ENCODE measurements at regions not wholly inside any gene's neighbourhood (a gene's known extent, or its start where the extent isn't known, plus 50 kb on each side); places are given as distances from the start of the nearest gene placed in this dataset.

DNA sequence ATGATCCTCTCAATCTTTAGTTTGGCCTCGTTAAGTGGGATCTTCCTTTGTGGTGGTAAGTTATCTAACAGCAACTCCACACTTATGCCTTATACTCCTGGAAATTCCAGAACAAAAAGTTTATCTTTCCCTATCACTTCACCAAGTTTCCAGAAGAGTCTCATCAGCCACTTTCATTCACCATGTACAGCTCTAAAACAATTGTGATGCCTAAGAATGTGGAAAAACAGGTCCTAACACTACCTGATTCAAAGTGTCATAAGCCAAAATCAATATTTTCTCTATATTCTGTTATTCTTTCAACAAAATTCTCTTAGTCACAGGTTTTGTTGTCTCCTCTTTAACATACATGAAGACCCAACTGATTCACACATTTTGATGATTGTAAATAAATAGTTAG lies 342.4 kb upstream of the TYRP1 start:
- intact Hi-C loops (cut with micrococcal nuclease; ENCODE audit: unreplicated experiment) = no loop called here
- Histone ChIP-seq H3K9me3 (ENCODE audit: low read depth, low read length, poor library complexity, severe bottlenecking) (no peaks in the 10 kb centered on the region), H3K27ac (ENCODE audit: low read depth, low read length, poor library complexity, severe bottlenecking) (no peak overlapping the region), H3K36me3 (ENCODE audit: insufficient read depth, low read length, poor library complexity, severe bottlenecking) (no peaks in the 10 kb centered on the region), H3K4me3 (ENCODE audit: low read depth, low read length, poor library complexity, severe bottlenecking) (no peak overlapping the region), H3K27me3 (replicated peaks; ENCODE audit: insufficient read depth, low read depth, low read length, poor library complexity) (no peaks in the 10 kb centered on the region), H3K4me1 (ENCODE audit: insufficient read depth, low read length, poor library complexity, severe bottlenecking) (no peaks in the 10 kb centered on the region)
- ChIA-PET POLR2A (ENCODE audit: low non-redundant PET) (no interaction called here), CTCF (no interaction called here)
- TF ChIP-seq EZH2 (IDR thresholded peaks at IDR 0.05; ENCODE audit: borderline replicate concordance, low read depth, low read length, poor library complexity, severe bottlenecking) (no peak), CTCF (conservative IDR thresholded peaks at IDR 0.05; ENCODE audit: low read depth, low read length) (no peak)
- no TSS peak for BruUV-seq (replicated peaks)
- no peak for DNase-seq (ENCODE audit: low spot score)

- ChIA-PET CTCF (no interaction called here), POLR2A (ENCODE audit: low non-redundant PET) (no interaction called here)
- Histone ChIP-seq H3K4me1 (ENCODE audit: insufficient read depth, low read length, poor library complexity, severe bottlenecking) (no peaks in the 10 kb centered on the region), H3K36me3 (ENCODE audit: insufficient read depth, low read length, poor library complexity, severe bottlenecking) (no peaks in the 10 kb centered on the region), H3K9me3 (ENCODE audit: low read depth, low read length, poor library complexity, severe bottlenecking) (no peaks in the 10 kb centered on the region), H3K27ac (ENCODE audit: low read depth, low read length, poor library complexity, severe bottlenecking) (no peak overlapping the region), H3K27me3 (replicated peaks; ENCODE audit: insufficient read depth, low read depth, low read length, poor library complexity) (no peaks in the 10 kb centered on the region), H3K4me3 (ENCODE audit: low read depth, low read length, poor library complexity, severe bottlenecking) (no peak overlapping the region)
- DNase-seq (ENCODE audit: low spot score) = no peak
- no TSS peak for BruUV-seq (replicated peaks)
- intact Hi-C loops (cut with micrococcal nuclease; ENCODE audit: unreplicated experiment) = no loop called here
- TF ChIP-seq EZH2 (IDR thresholded peaks at IDR 0.05; ENCODE audit: borderline replicate concordance, low read depth, low read length, poor library complexity, severe bottlenecking) = no peak
- TF ChIP-seq CTCF (conservative IDR thresholded peaks at IDR 0.05; ENCODE audit: low read depth, low read length) = no peak
These were observed 341.7 kb upstream of the TYRP1 start for GRCh38 chr9:12351293-12352044.

DNA sequence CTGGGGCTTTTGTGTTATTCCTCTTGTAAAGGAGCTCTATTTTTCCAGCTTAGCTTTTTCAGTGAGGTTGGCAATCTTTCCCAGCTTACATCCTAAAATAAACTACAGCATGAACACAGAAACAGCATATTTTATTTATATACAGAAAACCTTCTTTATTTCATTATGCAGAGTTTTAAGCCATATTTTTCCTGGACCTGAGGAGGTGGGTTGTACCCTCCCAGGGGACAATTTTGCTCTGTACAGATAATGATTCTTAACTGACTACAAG lies 341.2 kb upstream of the TYRP1 start:
- CTCF ChIA-PET = no interaction called here
- no peaks in the 10 kb centered on the region for H3K9me3 ChIP-seq (ENCODE audit: low read depth, low read length, poor library complexity, severe bottlenecking)
- no peaks in the 10 kb centered on the region for H3K27me3 ChIP-seq (replicated peaks; ENCODE audit: insufficient read depth, low read depth, low read length, poor library complexity)
- intact Hi-C loops (cut with micrococcal nuclease; ENCODE audit: unreplicated experiment) = no loop called here
- H3K36me3 ChIP-seq (ENCODE audit: insufficient read depth, low read length, poor library complexity, severe bottlenecking) = no peaks in the 10 kb centered on the region
- no peak overlapping the region for H3K4me3 ChIP-seq (ENCODE audit: low read depth, low read length, poor library complexity, severe bottlenecking)
- no TSS peak for BruUV-seq (replicated peaks)
- H3K27ac ChIP-seq (ENCODE audit: low read depth, low read length, poor library complexity, severe bottlenecking) = no peak overlapping the region
- no peaks in the 10 kb centered on the region for H3K4me1 ChIP-seq (ENCODE audit: insufficient read depth, low read length, poor library complexity, severe bottlenecking)
- POLR2A ChIA-PET (ENCODE audit: low non-redundant PET) = no interaction called here
- DNase-seq (ENCODE audit: low spot score) = no peak
- TF ChIP-seq CTCF (conservative IDR thresholded peaks at IDR 0.05; ENCODE audit: low read depth, low read length) (no peak), EZH2 (IDR thresholded peaks at IDR 0.05; ENCODE audit: borderline replicate concordance, low read depth, low read length, poor library complexity, severe bottlenecking) (no peak)
